B cell (primary cell): ENCODE measurements at regions not wholly inside any gene's neighbourhood (a gene's known extent, or its start where the extent isn't known, plus 50 kb on each side); places are given as distances from the start of the nearest gene placed in this dataset.

Experiments used
- ATAC-seq: fragments of 200-7000 bp; cut with Tn5 transposase; one replicate; pipeline ENCODE4 v1.10.0; 2021; ENCODE audit warnings: low read depth, mild to moderate bottlenecking, moderate number of reproducible peaks, moderate library complexity
- CTCF ChIA-PET: fragments of 350-600 bp; sonication (Branson Sonifier 250); formaldehyde crosslinking; loops from one replicate; lab custom pipeline; 2021; ENCODE audit warnings: antibody characterized with exemption, inconsistent platforms; lab: Charles Lee
- POLR2A ChIA-PET: fragments of 350-600 bp; sonication (Branson Sonifier 250); formaldehyde crosslinking; loops from one replicate; lab custom pipeline; 2021; ENCODE audit warnings: antibody characterized with exemption; lab: Charles Lee
- DNase-seq: peaks from one replicate; pipeline ENCODE4 v3.0.0; 2013
- H2AFZ ChIP-seq: 2 replicates; pipeline ENCODE4 v1.6.1; 2012; ENCODE audit warnings: mild to moderate bottlenecking, low read depth, low read length; ENCODE audit not compliant: insufficient read depth, poor library complexity, severe bottlenecking
- H3K27ac ChIP-seq, 2 donors: 1 replicate in 1 of 2; 2 replicates in 1 of 2; pipeline ENCODE4 v1.5.1; 2012 to 2013; ENCODE audit warnings: low read length in 2 of 2, mild to moderate bottlenecking in 2 of 2, moderate library complexity in 1 of 2
- H3K27me3 ChIP-seq, 4 experiments: fragments of 200-600 bp in 1 of 4; sonication (generic) in 1 of 4; replicated peaks in 1 of 4; 1 replicate in 2 of 4; 2 replicates in 2 of 4; pipeline versions ENCODE4 v1.6.1 to v1.7.0; 2013 to 2016; ENCODE audit warnings: low read length in 3 of 4, mild to moderate bottlenecking in 2 of 4, mixed read lengths in 1 of 4, moderate library complexity in 1 of 4; ENCODE audit not compliant: insufficient read depth in 4 of 4, control insufficient read depth in 3 of 4; ENCODE audit errors: control extremely low read depth in 1 of 4
- H3K36me3 ChIP-seq, 2 experiments: replicated peaks in 1 of 2; 1 replicate in 1 of 2; 2 replicates in 1 of 2; pipeline versions ENCODE4 v1.6.1 to v1.7.1; 2013; ENCODE audit warnings: low read length in 1 of 2; ENCODE audit not compliant: insufficient read depth in 2 of 2, control insufficient read depth in 1 of 2; ENCODE audit errors: control extremely low read depth in 1 of 2, extremely low read depth in 1 of 2
- H3K4me1 ChIP-seq, 2 donors: fragments of 200-600 bp in 1 of 2; sonication (generic) in 1 of 2; 1 replicate in 1 of 2; 2 replicates in 1 of 2; pipeline versions ENCODE4 v1.5.1 to v1.6.1; 2013 to 2017; ENCODE audit warnings: low read length in 2 of 2; ENCODE audit not compliant: control insufficient read depth in 2 of 2, insufficient read depth in 2 of 2
- H3K4me2 ChIP-seq: replicated peaks from 2 replicates; pipeline ENCODE3; 2012; ENCODE audit warnings: mild to moderate bottlenecking, low read depth, low read length; ENCODE audit not compliant: poor library complexity, severe bottlenecking
- H3K4me3 ChIP-seq, 5 experiments: fragments of 200-600 bp in 1 of 5; sonication (generic) in 1 of 5; 1 replicate in 3 of 5; 2 replicates in 2 of 5; pipeline versions ENCODE4 v1.5.1 to v1.7.0; 2011 to 2016; ENCODE audit warnings: low read length in 4 of 5, mild to moderate bottlenecking in 4 of 5, low read depth in 2 of 5, control low read depth in 1 of 5, moderate library complexity in 1 of 5; ENCODE audit not compliant: insufficient read depth in 1 of 5; ENCODE audit errors: control extremely low read depth in 1 of 5, extremely low read depth in 1 of 5
- H3K79me2 ChIP-seq: fragments of 200-600 bp; sonication (generic); one replicate; pipeline ENCODE4 v1.6.0; 2016; ENCODE audit warnings: low read length; ENCODE audit not compliant: control insufficient read depth, insufficient read depth
- H3K9ac ChIP-seq: fragments of 200-600 bp; sonication (generic); 2 replicates; pipeline ENCODE4 v1.6.1; 2017; ENCODE audit warnings: mild to moderate bottlenecking, low read length, moderate library complexity
- H3K9me3 ChIP-seq, 3 donors: one replicate each; pipeline versions ENCODE4 v1.6.1 to v1.7.1; 2013; ENCODE audit warnings: low read length in 2 of 3; ENCODE audit not compliant: control insufficient read depth in 2 of 3, insufficient read depth in 1 of 3; ENCODE audit errors: control extremely low read depth in 1 of 3
- H4K20me1 ChIP-seq: 2 replicates; pipeline ENCODE4 v1.6.0; 2012; ENCODE audit warnings: mild to moderate bottlenecking, low read length; ENCODE audit not compliant: insufficient read depth, control insufficient read depth, poor library complexity, severe bottlenecking
- H3K27ac Mint-ChIP-seq: one replicate; pipeline ENCODE4 v1.8.0; 2021; ENCODE audit warnings: mixed read lengths
- H3K27me3 Mint-ChIP-seq: one replicate; pipeline ENCODE4 v1.8.0; 2021; ENCODE audit warnings: mixed read lengths
- H3K4me1 Mint-ChIP-seq: one replicate; pipeline ENCODE4 v1.8.0; 2021; ENCODE audit warnings: mixed read lengths
- H3K4me3 Mint-ChIP-seq: one replicate; pipeline ENCODE4 v1.8.0; 2021; ENCODE audit warnings: mixed read lengths
- H3K9me3 Mint-ChIP-seq: one replicate; pipeline ENCODE4 v1.8.0; 2022; ENCODE audit warnings: mixed read lengths; ENCODE audit not compliant: insufficient read depth
- CTCF ChIP-seq: fragments of 200-600 bp; IDR thresholded peaks from one replicate; pipeline ENCODE4 v1.8.0; 2022; ENCODE audit warnings: antibody characterized with exemption, mild to moderate bottlenecking
- EZH2 ChIP-seq: IDR thresholded peaks from 2 replicates; pipeline ENCODE4 v1.6.1; 2012; ENCODE audit warnings: borderline replicate concordance, low read depth, mild to moderate bottlenecking, moderate library complexity, low read length; ENCODE audit not compliant: insufficient read depth, poor library complexity, severe bottlenecking
- WGBS: methylation state at CpG from one replicate; pipeline ENCODE4 v1.1.5; 2013; ENCODE audit warnings: missing lambda C conversion rate; ENCODE audit not compliant: insufficient coverage; 5-methylcytosine and 5-hydroxymethylcytosine counted together
- intact Hi-C: fragments of 100-400 bp; cut with micrococcal nuclease; formaldehyde crosslinking; loops from one replicate; pipeline ENCODE4 v1.10.0; 2022

- Histone ChIP-seq H3K4me3 (no peak overlapping the region), H3K4me2 (no peak overlapping the region)
- TF ChIP-seq CTCF (no peak), EZH2 (no peak)
Observed at GRCh38 chr4:34943741-34944386, 1300.5 kb downstream of the ARAP2 start.

GRCh38 chr4:34950926-34951325 lies 1293.4 kb downstream of the ARAP2 start:
- TF ChIP-seq CTCF (no peak), EZH2 (no peak)
- H3K9ac ChIP-seq = no peak overlapping the region
- H3K27ac Mint-ChIP-seq = no peak overlapping the region

More at GRCh38 chr4:34943741-34944386, 1300.5 kb downstream of the ARAP2 start:
- no peaks in the 10 kb centered on the region for H4K20me1 ChIP-seq
- peaks cover 0 to 7% (median 0%) of the 10 kb centered on the region in 3 donors for H3K9me3 ChIP-seq
- no peaks in the 10 kb centered on the region for H3K4me1 ChIP-seq
- ATAC-seq (no peak), DNase-seq (no peak)
- no peaks in the 10 kb centered on the region for H3K4me1 Mint-ChIP-seq
- H3K27ac Mint-ChIP-seq = no peak overlapping the region
- no peak overlapping the region for H3K27ac ChIP-seq
- no peak overlapping the region for H2AFZ ChIP-seq
- no peaks in the 10 kb centered on the region for H3K27me3 Mint-ChIP-seq
- intact Hi-C loops = no loop called here
- H3K9me3 Mint-ChIP-seq = no peaks in the 10 kb centered on the region
- no peaks in the 10 kb centered on the region for H3K79me2 ChIP-seq
- no CpG with 5 or more reads among the region's 2 CpGs for WGBS
- CTCF ChIA-PET = no interaction called here
- no peak overlapping the region for H3K4me3 Mint-ChIP-seq
- H3K9ac ChIP-seq = no peak overlapping the region
- no peaks in the 10 kb centered on the region for H3K36me3 ChIP-seq
- H3K27me3 ChIP-seq = no peaks in the 10 kb centered on the region
- POLR2A ChIA-PET = no interaction called here

More at GRCh38 chr4:34950926-34951325, 1293.4 kb downstream of the ARAP2 start:
- Histone ChIP-seq H3K4me1 (no peaks in the 10 kb centered on the region), H3K4me3 (no peak overlapping the region), H4K20me1 (no peaks in the 10 kb centered on the region), H3K9me3 (peaks cover 0 to 5% (median 0%) of the 10 kb centered on the region in 3 donors), H3K4me2 (no peak overlapping the region), H3K27ac (no peak overlapping the region), H3K27me3 (no peaks in the 10 kb centered on the region), H3K36me3 (no peaks in the 10 kb centered on the region), H2AFZ (no peak overlapping the region), H3K79me2 (no peaks in the 10 kb centered on the region)
- ChIA-PET POLR2A (no interaction called here), CTCF (no interaction called here)
- no peaks in the 10 kb centered on the region for H3K27me3 Mint-ChIP-seq
- H3K4me1 Mint-ChIP-seq = no peaks in the 10 kb centered on the region
- no peak overlapping the region for H3K4me3 Mint-ChIP-seq
- no CpG with 5 or more reads among the region's 2 CpGs for WGBS
- no peaks in the 10 kb centered on the region for H3K9me3 Mint-ChIP-seq
- intact Hi-C loops = no loop called here
- ATAC-seq (no peak), DNase-seq (no peak)
